ENCODE measurements at regions not wholly inside any gene's neighbourhood (a gene's known extent, or its start where the extent isn't known, plus 50 kb on each side); places are given as distances from the start of the nearest gene placed in this dataset.
"Not testable (repeated sequence)": the region's sequence is repeated elsewhere in the genome, so short reads cannot be mapped to it uniquely, and the experiment has no call there.

DNA sequence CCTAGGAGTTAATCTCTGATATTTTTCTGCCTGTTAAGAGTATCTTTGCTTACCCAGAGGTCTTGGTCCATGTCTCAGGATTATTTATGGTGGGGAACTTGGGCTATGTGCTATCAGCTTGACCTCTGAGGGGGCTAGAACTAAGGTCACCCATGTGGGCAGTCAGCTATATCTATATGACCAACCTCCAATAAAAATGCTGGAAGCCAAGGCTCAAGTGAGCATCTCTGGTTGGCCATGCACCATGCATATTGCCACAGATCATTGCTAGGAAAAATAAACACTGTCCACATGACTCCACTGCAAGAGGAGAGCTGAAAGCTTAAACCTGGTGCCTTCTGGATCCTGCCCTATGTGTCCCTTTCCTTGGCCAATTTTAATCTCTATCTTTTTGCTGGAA is 196.5 kb upstream of the SLC7A11 start:
- Histone ChIP-seq H3K4me1 (ENCODE audit: insufficient read depth, insufficient read length) (no peaks in the 10 kb centered on the region), H3K27me3 (ENCODE audit: insufficient read depth, insufficient read length) (no peaks in the 10 kb centered on the region), H3K36me3 (ENCODE audit: insufficient read depth, insufficient read length, low read length) (no peaks in the 10 kb centered on the region), H3K9me3 (ENCODE audit: insufficient read depth, low read length) (no peaks in the 10 kb centered on the region), H3K9ac (ENCODE audit: insufficient read length, low read depth) (no peak overlapping the region), H3K4me3 (ENCODE audit: insufficient read length, low read depth) (no peak overlapping the region)
- no peak for DNase-seq (ENCODE audit: low read depth, low spot score)
- TF ChIP-seq ZNF274 (IDR thresholded peaks at IDR 0.05; ENCODE audit: low read depth, low read length) (no peak), YY1 (IDR thresholded peaks at IDR 0.05; ENCODE audit: insufficient read depth, insufficient read length) (no peak), SUZ12 (IDR thresholded peaks at IDR 0.05; ENCODE audit: extremely low read depth, insufficient read depth, insufficient read length) (no peak)

DNA sequence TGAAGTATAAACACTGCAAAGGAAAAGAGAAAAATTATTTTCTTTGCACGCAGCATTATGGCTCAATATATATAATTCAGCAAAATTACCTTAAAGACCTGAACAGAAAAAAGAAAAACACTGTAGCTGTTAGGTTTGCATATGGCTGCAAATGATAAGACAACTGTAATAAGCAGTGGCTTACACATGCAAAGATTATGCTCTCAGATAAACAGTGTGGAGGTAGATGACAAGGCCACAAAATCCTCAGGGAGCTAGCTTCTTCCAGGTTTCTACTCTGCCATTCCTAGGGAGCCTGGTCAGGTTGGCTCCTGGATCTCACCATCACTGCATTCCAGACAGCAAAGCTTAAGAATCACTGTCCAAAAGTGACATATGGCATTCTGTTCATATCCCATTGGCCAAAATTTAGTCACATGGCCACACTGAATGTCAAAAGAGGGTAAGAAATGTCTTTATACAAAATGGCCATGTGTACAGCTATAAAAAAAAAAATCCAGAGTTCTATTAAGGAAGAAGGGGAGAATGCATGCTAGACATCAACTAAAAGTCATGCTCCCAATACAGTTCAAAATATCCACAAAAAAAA is 195.2 kb upstream of the SLC7A11 start:
- no peaks in the 10 kb centered on the region for H3K27me3 ChIP-seq (ENCODE audit: insufficient read depth, insufficient read length)
- H3K9ac ChIP-seq (ENCODE audit: insufficient read length, low read depth): no peak overlapping the region
- H3K9me3 ChIP-seq (ENCODE audit: insufficient read depth, low read length): no peaks in the 10 kb centered on the region
- no peak overlapping the region for H3K4me3 ChIP-seq (ENCODE audit: insufficient read length, low read depth)
- no peaks in the 10 kb centered on the region for H3K36me3 ChIP-seq (ENCODE audit: insufficient read depth, insufficient read length, low read length)
- no peaks in the 10 kb centered on the region for H3K4me1 ChIP-seq (ENCODE audit: insufficient read depth, insufficient read length)
- TF ChIP-seq SUZ12 (IDR thresholded peaks at IDR 0.05; ENCODE audit: extremely low read depth, insufficient read depth, insufficient read length) (no peak), YY1 (IDR thresholded peaks at IDR 0.05; ENCODE audit: insufficient read depth, insufficient read length) (no peak), ZNF274 (IDR thresholded peaks at IDR 0.05; ENCODE audit: low read depth, low read length) (no peak)
- DNase-seq (ENCODE audit: low read depth, low spot score): no peak

- H3K4me1 ChIP-seq (ENCODE audit: insufficient read depth, insufficient read length); H3K9ac ChIP-seq (ENCODE audit: insufficient read length, low read depth); DNase-seq (ENCODE audit: low read depth, low spot score); H3K27me3 ChIP-seq (ENCODE audit: insufficient read depth, insufficient read length); H3K36me3 ChIP-seq (ENCODE audit: insufficient read depth, insufficient read length, low read length); H3K4me3 ChIP-seq (ENCODE audit: insufficient read length, low read depth); H3K9me3 ChIP-seq (ENCODE audit: insufficient read depth, low read length): not testable (repeated sequence)
Observed at GRCh38 chr4:138435733-138436132, 193.6 kb upstream of the SLC7A11 start.

DNA sequence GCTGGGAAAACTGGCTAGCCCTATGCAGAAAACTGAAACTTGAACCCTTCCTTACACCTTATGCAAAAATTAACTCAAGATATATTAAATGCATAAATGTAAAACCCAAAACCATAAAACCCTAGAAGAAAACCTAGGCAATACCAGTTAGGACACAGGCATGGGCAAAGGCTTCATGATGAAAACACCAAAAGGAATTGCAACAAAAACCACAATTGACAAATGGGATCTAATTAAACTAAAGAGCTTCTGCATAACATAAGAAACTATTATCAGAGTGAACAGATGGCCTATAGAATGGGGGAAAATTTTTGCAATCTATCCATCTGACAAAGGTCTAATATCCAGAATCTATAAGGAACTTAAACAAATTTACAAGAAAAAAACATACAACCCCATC is 192.9 kb upstream of the SLC7A11 start:
- not testable (repeated sequence) for H3K27me3 ChIP-seq (ENCODE audit: insufficient read depth, insufficient read length); H3K4me1 ChIP-seq (ENCODE audit: insufficient read depth, insufficient read length); H3K36me3 ChIP-seq (ENCODE audit: insufficient read depth, insufficient read length, low read length); H3K4me3 ChIP-seq (ENCODE audit: insufficient read length, low read depth); H3K9me3 ChIP-seq (ENCODE audit: insufficient read depth, low read length); H3K9ac ChIP-seq (ENCODE audit: insufficient read length, low read depth); DNase-seq (ENCODE audit: low read depth, low spot score)

DNA sequence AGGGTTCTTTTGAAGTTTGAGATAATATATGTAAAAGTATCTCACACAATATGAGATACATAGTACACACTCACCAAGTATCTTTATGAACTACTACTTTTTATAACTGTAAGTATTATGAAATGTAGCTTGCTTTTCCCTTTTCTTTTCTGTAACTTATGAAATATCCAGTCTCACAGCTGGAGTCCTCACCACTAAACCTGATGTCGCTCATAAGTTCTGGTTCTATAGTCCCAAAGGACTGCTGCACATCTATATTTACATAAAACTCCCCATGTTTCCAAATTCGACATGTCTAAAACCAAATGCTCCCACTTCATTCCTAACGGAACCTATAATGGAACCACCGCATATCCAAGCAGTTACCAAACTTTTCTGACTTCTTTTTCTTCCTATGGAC is 186.5 kb upstream of the SLC7A11 start:
- Histone ChIP-seq H3K9me3 (ENCODE audit: insufficient read depth, low read length) (no peaks in the 10 kb centered on the region), H3K9ac (ENCODE audit: insufficient read length, low read depth) (no peak overlapping the region), H3K4me1 (ENCODE audit: insufficient read depth, insufficient read length) (no peaks in the 10 kb centered on the region), H3K4me3 (ENCODE audit: insufficient read length, low read depth) (no peak overlapping the region), H3K27me3 (ENCODE audit: insufficient read depth, insufficient read length) (no peaks in the 10 kb centered on the region), H3K36me3 (ENCODE audit: insufficient read depth, insufficient read length, low read length) (no peaks in the 10 kb centered on the region)
- no peak for DNase-seq (ENCODE audit: low read depth, low spot score)
- no peak for TF ChIP-seq ZNF274 (IDR thresholded peaks at IDR 0.05; ENCODE audit: low read depth, low read length)

DNA sequence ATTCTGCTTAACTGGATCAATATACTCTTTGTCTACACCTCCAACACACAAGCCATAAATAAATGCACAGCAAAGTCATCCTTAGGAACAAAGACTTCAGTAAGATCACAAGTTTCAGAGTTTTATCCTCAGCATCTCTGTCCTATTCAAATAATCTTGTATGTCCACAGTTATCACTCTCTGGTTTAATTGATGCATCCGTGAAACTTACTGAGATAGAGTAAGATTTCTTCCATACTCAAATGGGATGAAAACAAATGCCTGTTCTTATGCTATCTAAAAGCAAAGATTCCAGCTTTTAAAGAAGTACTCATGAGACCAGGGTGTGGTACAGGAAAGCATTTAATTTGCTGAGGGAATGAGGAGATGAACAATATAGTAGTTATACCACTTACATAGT is 184.6 kb upstream of the SLC7A11 start:
- H3K9ac ChIP-seq (ENCODE audit: insufficient read length, low read depth): no peak overlapping the region
- H3K4me1 ChIP-seq (ENCODE audit: insufficient read depth, insufficient read length): no peaks in the 10 kb centered on the region
- DNase-seq (ENCODE audit: low read depth, low spot score): no peak

GRCh38 chr4:138420471-138420870 is 178.3 kb upstream of the SLC7A11 start:
- Histone ChIP-seq H3K9ac (ENCODE audit: insufficient read length, low read depth) (no peak overlapping the region), H3K4me3 (ENCODE audit: insufficient read length, low read depth) (no peak overlapping the region), H3K36me3 (ENCODE audit: insufficient read depth, insufficient read length, low read length) (no peaks in the 10 kb centered on the region), H3K9me3 (ENCODE audit: insufficient read depth, low read length) (no peaks in the 10 kb centered on the region), H3K27me3 (ENCODE audit: insufficient read depth, insufficient read length) (no peaks in the 10 kb centered on the region), H3K4me1 (ENCODE audit: insufficient read depth, insufficient read length) (no peaks in the 10 kb centered on the region)
- no peak for DNase-seq (ENCODE audit: low read depth, low spot score)
- TF ChIP-seq ZNF274 (IDR thresholded peaks at IDR 0.05; ENCODE audit: low read depth, low read length) (no peak), SUZ12 (IDR thresholded peaks at IDR 0.05; ENCODE audit: extremely low read depth, insufficient read depth, insufficient read length) (no peak), YY1 (IDR thresholded peaks at IDR 0.05; ENCODE audit: insufficient read depth, insufficient read length) (no peak)

More for the DNA sequence above, 184.6 kb upstream of the SLC7A11 start:
- TF ChIP-seq YY1 (IDR thresholded peaks at IDR 0.05; ENCODE audit: insufficient read depth, insufficient read length): no peak
- no peak for TF ChIP-seq SUZ12 (IDR thresholded peaks at IDR 0.05; ENCODE audit: extremely low read depth, insufficient read depth, insufficient read length)
- TF ChIP-seq ZNF274 (IDR thresholded peaks at IDR 0.05; ENCODE audit: low read depth, low read length): no peak
- Histone ChIP-seq H3K27me3 (ENCODE audit: insufficient read depth, insufficient read length) (no peaks in the 10 kb centered on the region), H3K36me3 (ENCODE audit: insufficient read depth, insufficient read length, low read length) (no peaks in the 10 kb centered on the region), H3K9me3 (ENCODE audit: insufficient read depth, low read length) (no peaks in the 10 kb centered on the region), H3K4me3 (ENCODE audit: insufficient read length, low read depth) (no peak overlapping the region)

GRCh38 chr4:138414202-138414601 is 172.1 kb upstream of the SLC7A11 start:
- Histone ChIP-seq H3K4me1 (ENCODE audit: insufficient read depth, insufficient read length) (no peaks in the 10 kb centered on the region), H3K36me3 (ENCODE audit: insufficient read depth, insufficient read length, low read length) (no peaks in the 10 kb centered on the region), H3K9ac (ENCODE audit: insufficient read length, low read depth) (no peak overlapping the region), H3K27me3 (ENCODE audit: insufficient read depth, insufficient read length) (no peaks in the 10 kb centered on the region), H3K4me3 (ENCODE audit: insufficient read length, low read depth) (no peak overlapping the region), H3K9me3 (ENCODE audit: insufficient read depth, low read length) (no peaks in the 10 kb centered on the region)
- DNase-seq (ENCODE audit: low read depth, low spot score): no peak
- TF ChIP-seq SUZ12 (IDR thresholded peaks at IDR 0.05; ENCODE audit: extremely low read depth, insufficient read depth, insufficient read length) (no peak), YY1 (IDR thresholded peaks at IDR 0.05; ENCODE audit: insufficient read depth, insufficient read length) (no peak)
